H1 (cell line): ENCODE measurements at regions not wholly inside any gene's neighbourhood (a gene's known extent, or its start where the extent isn't known, plus 50 kb on each side); places are given as distances from the start of the nearest gene placed in this dataset.

Experiments
- CTCF ChIA-PET: fragments of 300-600 bp; sonication (Branson Sonifier 250); formaldehyde crosslinking; loops from one replicate; lab custom pipeline; 2021; ENCODE audit not compliant: partially characterized antibody; lab: Charles Lee
- POLR2A ChIA-PET: fragments of 300-600 bp; sonication (Branson Sonifier 250); formaldehyde crosslinking; loops from one replicate; lab custom pipeline; 2021; ENCODE audit warnings: inconsistent platforms; ENCODE audit not compliant: partially characterized antibody; lab: Charles Lee
- DNase-seq, 2 experiments: peaks; one replicate each; pipeline versions ENCODE4 v3.0.0 to v3.0.0-alpha.2; 2010 to 2022; ENCODE audit warnings: low spot score in 2 of 2, low read depth in 1 of 2, mixed read lengths in 1 of 2
- FAIRE-seq: peaks from 2 replicates; lab custom pipeline; 2011; peaks lifted over from hg19 to GRCh38; lab: Jason Lieb, UNC
- H2AFZ ChIP-seq: 2 replicates; pipeline ENCODE4 v1.8.1; 2012; ENCODE audit warnings: low read length, inconsistent platforms
- H2AK5ac ChIP-seq: 2 replicates; pipeline ENCODE4 v1.6.1; 2013; ENCODE audit warnings: low read depth, low read length
- H2BK120ac ChIP-seq: replicated peaks from 2 replicates; pipeline ENCODE3; 2013; ENCODE audit warnings: low read depth, low read length, inconsistent platforms
- H2BK12ac ChIP-seq: 2 replicates; pipeline ENCODE4 v1.6.1; 2013; ENCODE audit warnings: low read depth, low read length
- H2BK15ac ChIP-seq: 2 replicates; pipeline ENCODE4 v1.6.1; 2013; ENCODE audit warnings: low read length
- H2BK20ac ChIP-seq: 2 replicates; pipeline ENCODE4 v1.6.1; 2013; ENCODE audit warnings: low read length
- H2BK5ac ChIP-seq: 2 replicates; pipeline ENCODE4 v1.6.1; 2013; ENCODE audit warnings: low read depth, low read length
- H3K14ac ChIP-seq: 2 replicates; pipeline ENCODE4 v1.6.1; 2013; ENCODE audit warnings: inconsistent platforms; ENCODE audit not compliant: insufficient read length
- H3K18ac ChIP-seq: 2 replicates; pipeline ENCODE4 v1.6.1; 2013; ENCODE audit warnings: low read length; ENCODE audit errors: extremely low read depth
- H3K23ac ChIP-seq: 2 replicates; pipeline ENCODE4 v1.6.1; 2013; ENCODE audit warnings: inconsistent platforms; ENCODE audit not compliant: insufficient read length
- H3K23me2 ChIP-seq: 2 replicates; pipeline ENCODE4 v1.6.1; 2013; ENCODE audit warnings: low read depth, low read length
- H3K27ac ChIP-seq: 2 replicates; pipeline ENCODE4 v1.6.1; 2011; ENCODE audit warnings: low read depth, low read length, inconsistent platforms
- H3K27me3 ChIP-seq, 4 experiments: replicated peaks in 1 of 4; 1 replicate in 1 of 4; 2 replicates in 3 of 4; pipeline versions ENCODE4 v1.6.1 to v1.8.1; 2011 to 2013; ENCODE audit warnings: low read length in 3 of 4, mild to moderate bottlenecking in 3 of 4, inconsistent platforms in 2 of 4, mixed read lengths in 2 of 4, moderate library complexity in 1 of 4; ENCODE audit not compliant: control insufficient read depth in 3 of 4, insufficient read depth in 3 of 4; ENCODE audit errors: extremely low read depth in 1 of 4
- H3K36me3 ChIP-seq, 4 experiments: 2 replicates each; pipeline versions ENCODE4 v1.6.1 to v1.8.1; 2011 to 2013; ENCODE audit warnings: mild to moderate bottlenecking in 4 of 4, low read length in 3 of 4, moderate library complexity in 2 of 4, control low read depth in 1 of 4, inconsistent platforms in 1 of 4; ENCODE audit not compliant: insufficient read depth in 4 of 4, control insufficient read depth in 2 of 4
- H3K4ac ChIP-seq: replicated peaks from 2 replicates; pipeline ENCODE3; 2013; ENCODE audit warnings: low read length, low read depth, mixed read lengths, inconsistent platforms; ENCODE audit not compliant: insufficient read length
- H3K4me1 ChIP-seq, 4 experiments: replicated peaks in 1 of 4; 1 replicate in 1 of 4; 2 replicates in 3 of 4; pipeline versions ENCODE4 v1.6.1 to v1.8.1; 2011 to 2013; ENCODE audit warnings: low read length in 3 of 4, inconsistent platforms in 2 of 4, mixed read lengths in 1 of 4; ENCODE audit not compliant: insufficient read depth in 4 of 4, control insufficient read depth in 3 of 4
- H3K4me2 ChIP-seq, 2 experiments: 2 replicates each; pipeline versions ENCODE4 v1.6.1 to v1.8.1; 2011 to 2013; ENCODE audit warnings: low read depth in 2 of 2, low read length in 2 of 2, control low read depth in 1 of 2, inconsistent platforms in 1 of 2, mild to moderate bottlenecking in 1 of 2; ENCODE audit not compliant: insufficient read depth in 1 of 2
- H3K4me3 ChIP-seq, 4 experiments: fragments of 200-600, 300-600 bp in 1 of 4; sonication (generic), shearing (Covaris generic), sonication (Bioruptor Twin) in 1 of 4; 2 replicates each; pipeline versions ENCODE4 v1.5.1 to v1.8.1; 2011 to 2016; ENCODE audit warnings: low read length in 4 of 4, low read depth in 3 of 4, control low read depth in 2 of 4, inconsistent platforms in 2 of 4, mild to moderate bottlenecking in 2 of 4, mixed read lengths in 1 of 4, moderate library complexity in 1 of 4; ENCODE audit not compliant: insufficient read depth in 2 of 4; ENCODE audit errors: extremely low read depth in 1 of 4
- H3K56ac ChIP-seq: replicated peaks from 2 replicates; pipeline ENCODE3; 2013; ENCODE audit warnings: low read depth, mild to moderate bottlenecking, mixed read lengths, low read length, inconsistent platforms; ENCODE audit not compliant: insufficient read length
- H3K79me1 ChIP-seq: 2 replicates; pipeline ENCODE4 v1.6.1; 2013; ENCODE audit warnings: low read depth, low read length, control low read depth
- H3K79me2 ChIP-seq, 2 experiments: 2 replicates each; pipeline versions ENCODE4 v1.6.1 to v1.8.1; 2012 to 2013; ENCODE audit warnings: low read length in 2 of 2, mild to moderate bottlenecking in 2 of 2, inconsistent platforms in 1 of 2; ENCODE audit not compliant: insufficient read depth in 2 of 2, control insufficient read depth in 1 of 2
- H3K9ac ChIP-seq, 4 experiments: replicated peaks in 1 of 4; 1 replicate in 1 of 4; 2 replicates in 3 of 4; pipeline versions ENCODE4 v1.6.1 to v1.8.1; 2011 to 2013; ENCODE audit warnings: low read depth in 3 of 4, low read length in 3 of 4, control low read depth in 2 of 4, mild to moderate bottlenecking in 2 of 4, moderate library complexity in 2 of 4, inconsistent platforms in 1 of 4; ENCODE audit errors: extremely low read depth in 1 of 4
- H3K9me3 ChIP-seq, 2 experiments: 2 replicates each; pipeline versions ENCODE4 v1.6.1 to v1.8.1; 2012 to 2013; ENCODE audit warnings: mild to moderate bottlenecking in 2 of 2, moderate library complexity in 2 of 2, control low read depth in 1 of 2, inconsistent platforms in 1 of 2, low read depth in 1 of 2, low read length in 1 of 2, mixed read lengths in 1 of 2; ENCODE audit not compliant: insufficient read depth in 2 of 2
- H4K20me1 ChIP-seq, 2 experiments: replicated peaks in 1 of 2; 2 replicates each; pipeline versions ENCODE3 to v1.8.1; 2011 to 2013; ENCODE audit warnings: inconsistent platforms in 2 of 2, low read length in 2 of 2, mild to moderate bottlenecking in 1 of 2; ENCODE audit not compliant: insufficient read depth in 2 of 2, control insufficient read depth in 1 of 2
- H4K5ac ChIP-seq: 2 replicates; pipeline ENCODE4 v1.6.1; 2013; ENCODE audit warnings: low read length, low read depth, mixed read lengths, inconsistent platforms; ENCODE audit not compliant: insufficient read length
- H4K8ac ChIP-seq: 2 replicates; pipeline ENCODE4 v1.8.0; 2013; ENCODE audit warnings: mild to moderate bottlenecking, moderate library complexity, low read length, inconsistent platforms; ENCODE audit not compliant: insufficient read depth; ENCODE audit errors: extremely low read depth
- H4K91ac ChIP-seq: replicated peaks from 2 replicates; pipeline ENCODE3; 2013; ENCODE audit warnings: low read length, mixed read lengths, inconsistent platforms; ENCODE audit not compliant: insufficient read length
- ATF2 ChIP-seq: IDR thresholded peaks from 2 replicates; pipeline ENCODE4 v1.6.1; 2012; ENCODE audit warnings: low read length, inconsistent platforms
- KDM4A ChIP-seq: IDR thresholded peaks from one replicate; pipeline ENCODE4 v1.7.1; 2012; ENCODE audit warnings: low read depth, mild to moderate bottlenecking, moderate library complexity, low read length, inconsistent platforms; ENCODE audit not compliant: severe bottlenecking
- RFX5 ChIP-seq: IDR thresholded peaks from 2 replicates; pipeline ENCODE4 v1.6.1; 2011; ENCODE audit warnings: low read depth, low read length, improper control_type of control experiment, borderline replicate concordance
- WGBS, 2 experiments: shearing (Covaris generic) in 1 of 2; methylation state at CpG; one replicate each; pipeline versions ENCODE4 v1.1.6 to v1.1.7; 2013 to 2015; ENCODE audit warnings: low lambda C conversion rate in 2 of 2, mixed read lengths in 2 of 2, inconsistent platforms in 1 of 2, low coverage in 1 of 2, missing lambda C conversion rate in 1 of 2; ENCODE audit not compliant: insufficient replicate concordance in 2 of 2, insufficient coverage in 1 of 2, insufficient read length in 1 of 2; ENCODE audit errors: extremely low coverage in 1 of 2, missing lambda C conversion rate in 1 of 2; 5-methylcytosine and 5-hydroxymethylcytosine counted together

GRCh38 chr10:124265776-124266467, 152.8 kb downstream of the OAT start:
- Histone ChIP-seq H2BK12ac (no peak overlapping the region), H3K56ac (no peak overlapping the region), H3K27me3 (0 out of 7 replicates have a peak, but pooled peaks cover 0 to 2% (median 0%) of the 10 kb centered on the region in 4 experiments), H3K14ac (no peak overlapping the region), H2BK20ac (no peak overlapping the region), H4K5ac (no peak overlapping the region), H3K9me3 (no peaks in the 10 kb centered on the region), H3K4me2 (no peak overlapping the region), H3K4ac (no peak overlapping the region), H3K9ac (no peak overlapping the region), H2BK5ac (no peak overlapping the region), H3K79me2 (no peaks in the 10 kb centered on the region), H3K79me1 (no peaks in the 10 kb centered on the region), H3K23me2 (no peaks in the 10 kb centered on the region), H2AK5ac (no peak overlapping the region), H3K4me1 (no peaks in the 10 kb centered on the region; a peak in 1 of 7 replicates), H2BK120ac (no peak overlapping the region), H3K18ac (no peak overlapping the region), H4K20me1 (peaks cover 0 to 2% of the 10 kb centered on the region in 2 experiments), H3K23ac (no peak overlapping the region), H2BK15ac (no peak overlapping the region), H3K36me3 (no peaks in the 10 kb centered on the region), H2AFZ (no peak overlapping the region), H4K8ac (no peak overlapping the region), H3K27ac (no peak overlapping the region), H4K91ac (no peak overlapping the region), H3K4me3 (no peak overlapping the region)
- FAIRE-seq (no peak), DNase-seq (no peak)
- WGBS, 2 experiments = 90% methylated on average over 12 of the region's 12 CpGs; no CpG with 5 or more reads in 1 of the 2 experiments
- CTCF ChIA-PET = interaction anchor here (0.9 to 2.3 kb wide), 5 partner anchors 10 to 125 kb away, joined by 3 to 9 read pairs (median 4); no protein-coding TSS in a partner anchor
- POLR2A ChIA-PET = no interaction called here
- TF ChIP-seq KDM4A (no peak), RFX5 (no peak), ATF2 (no peak)
